ENCODE measurements at regions not wholly inside any gene's neighbourhood (a gene's known extent, or its start where the extent isn't known, plus 50 kb on each side); places are given as distances from the start of the nearest gene placed in this dataset.

GRCh38 chr6:150723345-150723658 is 123.6 kb downstream of the PLEKHG1 start:
- Histone ChIP-seq H3K9me3 (ENCODE audit: control insufficient read depth in 1 of 2, insufficient read depth in 1 of 2, low read length in 2 of 2) (no peaks in the 10 kb centered on the region), H3K36me3 (ENCODE audit: insufficient read depth, low read length) (no peaks in the 10 kb centered on the region), H3K4me3 (ENCODE audit: low read length) (no peak overlapping the region), H3K4me1 (ENCODE audit: insufficient read depth, low read length) (peaks cover 2% of the 10 kb centered on the region), H3K27ac (ENCODE audit: low read depth in 1 of 2, low read length in 2 of 2) (no peak overlapping the region), H3K27me3 (ENCODE audit: control insufficient read depth in 1 of 2, insufficient read depth in 2 of 2, low read length in 2 of 2) (no peaks in the 10 kb centered on the region)
- Mint-ChIP-seq H3K4me1 (ENCODE audit: low read depth) (peaks cover 11% of the 10 kb centered on the region), H3K9me3 (no peaks in the 10 kb centered on the region), H3K4me3 (no peak overlapping the region), H3K36me3 (ENCODE audit: low read depth) (no peaks in the 10 kb centered on the region), H3K27me3 (no peaks in the 10 kb centered on the region), H3K27ac (no peak overlapping the region)
- DNase-seq (no peak), ATAC-seq (ENCODE audit: poor library complexity) (no peak)
- ChIA-PET POLR2A (no interaction called here), CTCF (no interaction called here)
- no peak for TF ChIP-seq CTCF (IDR thresholded peaks at IDR 0.05)
- intact Hi-C loops (cut with DNase I, micrococcal nuclease) = no loop called here

GRCh38 chr6:150723857-150724256 is 124.2 kb downstream of the PLEKHG1 start:
- ChIA-PET CTCF (no interaction called here), POLR2A (no interaction called here)
- H3K36me3 Mint-ChIP-seq (ENCODE audit: low read depth) = no peaks in the 10 kb centered on the region
- peaks cover 11% of the 10 kb centered on the region for H3K4me1 Mint-ChIP-seq (ENCODE audit: low read depth)
- no peaks in the 10 kb centered on the region for H3K27me3 ChIP-seq (ENCODE audit: control insufficient read depth in 1 of 2, insufficient read depth in 2 of 2, low read length in 2 of 2)
- H3K36me3 ChIP-seq (ENCODE audit: insufficient read depth, low read length) = no peaks in the 10 kb centered on the region
- no peaks in the 10 kb centered on the region for H3K27me3 Mint-ChIP-seq
- no peak overlapping the region for H3K27ac Mint-ChIP-seq
- no peak overlapping the region for H3K4me3 ChIP-seq (ENCODE audit: low read length)
- DNase-seq (no peak), ATAC-seq (ENCODE audit: poor library complexity) (no peak)
- H3K9me3 ChIP-seq (ENCODE audit: control insufficient read depth in 1 of 2, insufficient read depth in 1 of 2, low read length in 2 of 2) = no peaks in the 10 kb centered on the region
- no peak for TF ChIP-seq CTCF (IDR thresholded peaks at IDR 0.05)
- H3K9me3 Mint-ChIP-seq = no peaks in the 10 kb centered on the region
- H3K27ac ChIP-seq (ENCODE audit: low read depth in 1 of 2, low read length in 2 of 2) = no peak overlapping the region
- intact Hi-C loops (cut with DNase I, micrococcal nuclease) = no loop called here
- no peak overlapping the region for H3K4me3 Mint-ChIP-seq
- peaks cover 2% of the 10 kb centered on the region for H3K4me1 ChIP-seq (ENCODE audit: insufficient read depth, low read length)

GRCh38 chr6:150725795-150726194 is 126.1 kb downstream of the PLEKHG1 start:
- H3K27ac ChIP-seq (ENCODE audit: low read depth in 1 of 2, low read length in 2 of 2) = no peak overlapping the region
- Mint-ChIP-seq H3K9me3 (no peaks in the 10 kb centered on the region), H3K27me3 (no peaks in the 10 kb centered on the region), H3K27ac (no peak overlapping the region), H3K36me3 (ENCODE audit: low read depth) (no peaks in the 10 kb centered on the region), H3K4me3 (no peak overlapping the region), H3K4me1 (ENCODE audit: low read depth) (peaks cover 7% of the 10 kb centered on the region)
- no peak for ATAC-seq (ENCODE audit: poor library complexity)
- H3K36me3 ChIP-seq (ENCODE audit: insufficient read depth, low read length) = no peaks in the 10 kb centered on the region
- intact Hi-C loops (cut with DNase I, micrococcal nuclease) = no loop called here
- H3K4me3 ChIP-seq (ENCODE audit: low read length) = no peak overlapping the region
- H3K27me3 ChIP-seq (ENCODE audit: control insufficient read depth in 1 of 2, insufficient read depth in 2 of 2, low read length in 2 of 2) = no peaks in the 10 kb centered on the region
- no peaks in the 10 kb centered on the region for H3K9me3 ChIP-seq (ENCODE audit: control insufficient read depth in 1 of 2, insufficient read depth in 1 of 2, low read length in 2 of 2)
- no peak for TF ChIP-seq CTCF (IDR thresholded peaks at IDR 0.05)
- H3K4me1 ChIP-seq (ENCODE audit: insufficient read depth, low read length) = peaks cover 2% of the 10 kb centered on the region
- no peak for DNase-seq
- ChIA-PET POLR2A (no interaction called here), CTCF (no interaction called here)
